ENCODE measurements at regions not wholly inside any gene's neighbourhood (a gene's known extent, or its start where the extent isn't known, plus 50 kb on each side); places are given as distances from the start of the nearest gene placed in this dataset.

DNA sequence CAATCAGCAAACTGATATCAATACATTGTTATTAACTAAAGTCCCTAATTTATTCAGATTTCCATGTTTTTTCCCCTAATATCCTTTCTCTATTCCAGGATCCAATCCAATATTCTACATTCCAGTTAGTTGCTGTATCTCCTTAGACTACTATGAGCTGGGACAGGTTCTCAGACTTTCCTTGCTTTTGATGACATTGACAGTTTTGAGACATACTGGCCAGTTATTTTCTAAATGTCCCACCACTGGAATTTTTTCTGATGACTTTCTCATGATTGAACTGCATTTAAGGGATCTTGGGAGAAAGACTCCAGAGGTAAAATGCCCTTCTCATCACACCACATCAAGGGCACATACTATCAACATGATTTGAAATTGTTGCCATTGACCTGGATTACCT, 177.1 kb upstream of the MAF start:
- no peaks in the 10 kb centered on the region for H3K9me3 ChIP-seq
- peaks cover 0 to 5% (median 0%) of the 10 kb centered on the region in 4 donors for H3K4me1 ChIP-seq
- H3K27me3 ChIP-seq: no peaks in the 10 kb centered on the region
- H3K4me3 ChIP-seq: no peak overlapping the region
- no peak for TF ChIP-seq CTCF (IDR thresholded peaks at IDR 0.05)
- DNase-seq: no peak
- H3K36me3 ChIP-seq: no peaks in the 10 kb centered on the region
- no peak overlapping the region for H3K27ac ChIP-seq
- intact Hi-C loops (cut with DNase I; ENCODE audit: low total_unique reads): no loop called here

GRCh38 chr16:79776243-79776847, 175.8 kb upstream of the MAF start:
- TF ChIP-seq CTCF (IDR thresholded peaks at IDR 0.05): peak in 1 of 2 experiments; percentile 6
- Histone ChIP-seq H3K4me1 (peaks cover 0 to 5% (median 0%) of the 10 kb centered on the region in 4 donors), H3K36me3 (no peaks in the 10 kb centered on the region), H3K27ac (no peak overlapping the region), H3K27me3 (no peaks in the 10 kb centered on the region), H3K9me3 (no peaks in the 10 kb centered on the region), H3K4me3 (no peak overlapping the region)
- peak in 1 of 2 donors; percentile 35 for DNase-seq
- intact Hi-C loops (cut with DNase I; ENCODE audit: low total_unique reads): no loop called here

- H3K9me3 ChIP-seq: no peaks in the 10 kb centered on the region
- peaks cover 0 to 27% (median 19%) of the 10 kb centered on the region in 4 donors for H3K4me1 ChIP-seq
- intact Hi-C loops (cut with DNase I; ENCODE audit: low total_unique reads): no loop called here
- no peak for TF ChIP-seq CTCF (IDR thresholded peaks at IDR 0.05)
- no peaks in the 10 kb centered on the region for H3K36me3 ChIP-seq
- no peaks in the 10 kb centered on the region for H3K27me3 ChIP-seq
- DNase-seq: no peak
- H3K27ac ChIP-seq: no peak overlapping the region
- no peak overlapping the region for H3K4me3 ChIP-seq
Observed at GRCh38 chr16:79772784-79773183, 172.2 kb upstream of the MAF start.

DNA sequence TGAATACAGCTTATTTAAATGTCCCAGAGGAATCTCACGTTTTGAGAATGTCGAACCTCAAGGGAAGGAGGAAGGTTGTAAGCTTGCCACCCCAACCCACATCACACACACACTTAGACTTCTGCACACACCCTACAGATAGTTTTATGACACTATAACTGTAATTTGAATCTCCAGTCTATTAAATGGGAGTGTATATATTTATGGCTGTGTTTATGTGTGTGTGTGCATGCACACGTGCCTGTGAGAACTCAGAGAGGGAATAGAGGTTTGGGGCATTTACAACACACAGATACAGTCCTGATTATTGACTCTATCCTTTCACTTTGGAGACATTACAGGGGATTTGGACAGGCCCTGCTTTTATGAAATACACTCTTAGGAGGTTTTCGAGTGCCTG, 171.5 kb upstream of the MAF start:
- H3K36me3 ChIP-seq: no peaks in the 10 kb centered on the region
- no peak overlapping the region for H3K4me3 ChIP-seq
- no peak for DNase-seq
- no peaks in the 10 kb centered on the region for H3K27me3 ChIP-seq
- H3K4me1 ChIP-seq: peaks cover 0 to 32% (median 21%) of the 10 kb centered on the region in 4 donors
- no peaks in the 10 kb centered on the region for H3K9me3 ChIP-seq
- H3K27ac ChIP-seq: no peak overlapping the region
- TF ChIP-seq CTCF (IDR thresholded peaks at IDR 0.05): no peak
- intact Hi-C loops (cut with DNase I; ENCODE audit: low total_unique reads): no loop called here

DNA sequence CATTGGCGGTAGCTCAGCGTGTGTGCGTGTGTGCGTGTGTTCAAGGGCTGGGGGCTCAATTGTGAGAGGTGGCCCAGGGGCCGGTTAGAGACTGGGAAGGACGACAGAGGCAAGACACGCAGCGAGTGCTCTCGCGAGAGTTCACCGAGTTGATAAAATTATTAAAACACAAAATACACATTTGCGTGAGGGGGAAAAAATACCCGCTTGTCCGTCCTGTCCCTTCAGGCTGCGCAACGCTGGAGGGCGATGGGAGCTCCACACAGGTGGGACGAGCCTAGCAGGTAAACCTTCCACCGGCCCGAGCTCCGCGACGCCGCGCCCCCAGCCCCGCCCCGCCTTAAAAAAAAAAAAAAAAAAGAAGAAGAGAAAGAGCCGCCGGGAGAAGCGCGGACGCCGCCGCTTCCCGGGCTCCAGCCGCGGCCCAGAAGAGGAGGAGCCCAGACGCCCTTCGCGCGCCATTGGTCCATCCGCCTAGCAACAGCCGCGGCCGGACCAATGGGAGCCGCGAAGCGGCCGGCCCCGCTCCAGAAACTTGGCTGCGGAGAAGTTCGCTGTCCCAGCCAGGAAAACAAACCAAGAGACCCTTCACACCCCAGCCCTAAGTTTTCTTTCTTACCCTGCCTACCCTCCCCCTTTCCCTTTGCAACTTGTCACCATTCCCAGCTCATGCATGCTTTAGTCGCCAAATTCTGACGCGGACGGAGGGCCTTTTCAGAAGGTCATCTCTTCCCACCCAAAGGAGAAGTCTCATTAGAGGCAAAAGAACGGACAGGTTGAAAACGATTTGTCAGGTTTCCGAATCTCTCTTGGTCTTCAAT, 169.9 kb upstream of the MAF start:
- intact Hi-C loops (cut with DNase I; ENCODE audit: low total_unique reads): no loop called here
- H3K4me1 ChIP-seq: peaks cover 0 to 32% (median 18%) of the 10 kb centered on the region in 4 donors
- no peaks in the 10 kb centered on the region for H3K36me3 ChIP-seq
- DNase-seq: peak; percentile 88 to 94
- H3K9me3 ChIP-seq: no peaks in the 10 kb centered on the region
- TF ChIP-seq CTCF (IDR thresholded peaks at IDR 0.05): no peak
- peak overlapping the region; percentile 58 to 66 for H3K4me3 ChIP-seq
- peak overlapping the region; percentile 73 to 79 for H3K27ac ChIP-seq
- no peaks in the 10 kb centered on the region for H3K27me3 ChIP-seq
